Adrenal gland (tissue), 5 donors: ENCODE measurements at regions not wholly inside any gene's neighbourhood (a gene's known extent, or its start where the extent isn't known, plus 50 kb on each side); places are given as distances from the start of the nearest gene placed in this dataset.

Experiments
- POLR2A ChIP-seq, 2 donors: fragments of 450-650 bp; IDR thresholded peaks; one replicate each; pipeline ENCODE4 v1.6.1; 2017; ENCODE audit warnings: antibody characterized with exemption in 2 of 2, mild to moderate bottlenecking in 2 of 2, moderate library complexity in 1 of 2
- TF ChIP-seq, protein P1 (sequence below), 6 experiments: fragments of 450-650 bp in 4 of 6; fragments of 200-600 bp in 2 of 6; sonication (generic) in 1 of 6; IDR thresholded peaks; 1 replicate in 5 of 6; 2 replicates in 1 of 6; pipeline versions ENCODE4 v1.5.1 to v1.8.0; 2016 to 2021; ENCODE audit warnings: antibody characterized with exemption in 6 of 6, mild to moderate bottlenecking in 2 of 6, moderate library complexity in 1 of 6
- donor health status: DM: no; HTN: no; CAD: no.

DNA sequence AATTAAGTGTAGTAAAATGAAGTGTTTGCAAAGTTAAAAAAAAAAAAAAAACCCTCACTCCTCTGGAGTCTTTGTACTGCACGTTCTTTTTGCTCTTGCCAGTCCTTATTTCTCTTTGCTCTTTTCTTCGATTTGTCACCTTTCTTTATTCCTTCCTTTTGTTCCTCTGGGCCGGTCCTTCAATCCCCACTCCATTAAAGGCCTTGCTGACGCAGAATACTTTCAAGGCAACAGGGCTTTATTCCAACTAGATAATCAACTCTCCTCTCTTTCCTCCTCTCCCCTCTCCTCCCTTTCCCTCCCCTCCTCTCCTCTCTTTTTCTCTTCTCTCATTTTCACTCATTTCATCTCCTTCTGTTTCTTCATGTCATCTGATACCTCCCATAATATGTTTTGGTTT lies 138.2 kb upstream of the NTM start:
- TF ChIP-seq, protein P1, sequence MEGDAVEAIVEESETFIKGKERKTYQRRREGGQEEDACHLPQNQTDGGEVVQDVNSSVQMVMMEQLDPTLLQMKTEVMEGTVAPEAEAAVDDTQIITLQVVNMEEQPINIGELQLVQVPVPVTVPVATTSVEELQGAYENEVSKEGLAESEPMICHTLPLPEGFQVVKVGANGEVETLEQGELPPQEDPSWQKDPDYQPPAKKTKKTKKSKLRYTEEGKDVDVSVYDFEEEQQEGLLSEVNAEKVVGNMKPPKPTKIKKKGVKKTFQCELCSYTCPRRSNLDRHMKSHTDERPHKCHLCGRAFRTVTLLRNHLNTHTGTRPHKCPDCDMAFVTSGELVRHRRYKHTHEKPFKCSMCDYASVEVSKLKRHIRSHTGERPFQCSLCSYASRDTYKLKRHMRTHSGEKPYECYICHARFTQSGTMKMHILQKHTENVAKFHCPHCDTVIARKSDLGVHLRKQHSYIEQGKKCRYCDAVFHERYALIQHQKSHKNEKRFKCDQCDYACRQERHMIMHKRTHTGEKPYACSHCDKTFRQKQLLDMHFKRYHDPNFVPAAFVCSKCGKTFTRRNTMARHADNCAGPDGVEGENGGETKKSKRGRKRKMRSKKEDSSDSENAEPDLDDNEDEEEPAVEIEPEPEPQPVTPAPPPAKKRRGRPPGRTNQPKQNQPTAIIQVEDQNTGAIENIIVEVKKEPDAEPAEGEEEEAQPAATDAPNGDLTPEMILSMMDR (IDR thresholded peaks at IDR 0.05): no peak
- no peak for TF ChIP-seq POLR2A (IDR thresholded peaks at IDR 0.05)
